HG03175 (cell line): ENCODE measurements at regions not wholly inside any gene's neighbourhood (a gene's known extent, or its start where the extent isn't known, plus 50 kb on each side); places are given as distances from the start of the nearest gene placed in this dataset.

ENCODE experiments used
- ATAC-seq: cut with Tn5 transposase; IDR thresholded peaks from one replicate; pipeline ENCODE4 v1.9.1; 2021; ENCODE audit warnings: mild to moderate bottlenecking, moderate library complexity; ENCODE audit not compliant: unreplicated experiment

DNA sequence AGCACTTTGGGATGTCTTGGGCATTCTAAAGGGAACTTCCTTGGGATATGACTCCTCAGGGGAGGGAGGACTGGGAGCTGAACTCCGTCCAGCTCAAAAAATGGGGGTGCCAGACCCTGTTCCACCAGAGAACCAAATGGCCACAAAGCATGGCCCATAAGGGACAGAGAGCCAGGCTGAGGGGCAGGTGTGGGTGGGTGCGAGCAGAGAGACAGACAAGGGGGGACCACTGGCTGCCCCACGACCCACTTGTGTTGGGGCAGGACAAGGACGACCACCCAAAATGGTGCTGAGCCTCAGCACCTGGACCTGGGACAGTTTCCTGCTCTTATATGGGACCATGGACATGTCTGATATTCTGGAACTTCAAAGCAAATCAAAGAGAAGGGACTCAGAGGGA is 148.2 kb upstream of the MLN start:
- ATAC-seq: no peak

DNA sequence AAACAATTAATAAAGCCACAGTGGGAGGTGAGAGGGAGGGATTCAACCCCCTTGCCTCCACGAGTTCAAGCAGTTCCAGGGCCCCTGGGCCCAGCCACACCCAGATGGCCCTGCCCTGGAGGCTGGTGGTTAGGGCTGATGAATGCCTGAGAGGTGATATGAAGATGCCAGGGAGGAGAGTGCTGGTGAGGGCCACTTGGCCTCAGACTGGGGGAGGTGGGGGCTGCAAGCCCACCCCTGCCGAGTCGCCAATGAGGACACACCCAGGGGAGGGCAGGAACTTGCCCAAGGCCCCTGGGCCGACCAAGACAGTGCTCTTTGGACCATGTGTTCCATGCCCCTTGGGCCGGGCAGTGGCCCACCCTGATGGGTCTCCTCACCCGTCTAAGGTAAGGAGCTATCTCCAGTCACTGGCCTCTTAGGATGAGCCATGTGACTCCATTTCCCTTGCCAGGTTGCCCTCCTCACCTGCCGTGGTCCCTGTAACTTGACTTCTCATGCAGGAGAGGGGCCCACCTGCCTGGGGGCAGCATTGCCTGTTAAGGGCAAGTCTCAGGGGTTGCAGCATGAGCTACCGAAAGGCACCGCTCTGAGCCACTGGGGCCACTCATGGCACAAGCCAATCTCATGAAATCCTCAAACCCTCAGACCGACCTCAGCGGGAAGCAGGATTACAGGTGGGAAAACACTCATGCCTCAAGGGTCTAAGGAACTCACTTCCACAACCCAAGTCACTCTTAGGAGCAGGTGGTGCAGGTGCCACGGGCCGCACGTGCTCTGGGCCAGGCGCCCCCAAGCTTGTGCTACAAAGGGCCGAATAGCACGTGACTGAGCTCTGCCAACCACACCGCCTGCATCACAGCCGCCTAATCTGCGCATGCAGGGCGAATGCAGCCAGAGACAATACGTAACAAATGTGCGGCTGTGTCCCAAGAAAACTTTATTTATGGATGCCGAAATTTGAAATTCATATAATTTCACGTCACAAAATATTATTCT is 147.4 kb upstream of the MLN start:
- no peak for ATAC-seq

DNA sequence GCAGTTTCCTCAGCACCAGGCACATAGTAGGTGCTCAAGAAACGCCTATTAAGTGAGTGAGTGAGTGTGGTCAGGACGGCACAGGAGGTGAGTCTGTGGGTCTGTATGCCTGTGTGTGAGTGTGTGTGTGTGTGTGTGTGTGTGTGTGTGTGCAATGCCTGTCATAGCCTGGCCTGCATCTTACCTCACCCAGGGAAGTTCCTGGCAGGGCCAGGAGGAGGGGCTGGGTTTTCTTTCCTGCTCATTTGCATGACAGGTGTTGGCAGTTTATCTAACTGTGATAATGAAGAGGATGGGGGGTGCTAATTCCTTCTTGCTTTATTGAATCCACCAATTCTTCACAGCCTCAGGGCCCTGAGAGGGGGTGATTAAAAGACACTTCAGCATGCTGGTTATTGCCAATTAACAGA is 146.7 kb upstream of the MLN start:
- ATAC-seq: no peak

DNA sequence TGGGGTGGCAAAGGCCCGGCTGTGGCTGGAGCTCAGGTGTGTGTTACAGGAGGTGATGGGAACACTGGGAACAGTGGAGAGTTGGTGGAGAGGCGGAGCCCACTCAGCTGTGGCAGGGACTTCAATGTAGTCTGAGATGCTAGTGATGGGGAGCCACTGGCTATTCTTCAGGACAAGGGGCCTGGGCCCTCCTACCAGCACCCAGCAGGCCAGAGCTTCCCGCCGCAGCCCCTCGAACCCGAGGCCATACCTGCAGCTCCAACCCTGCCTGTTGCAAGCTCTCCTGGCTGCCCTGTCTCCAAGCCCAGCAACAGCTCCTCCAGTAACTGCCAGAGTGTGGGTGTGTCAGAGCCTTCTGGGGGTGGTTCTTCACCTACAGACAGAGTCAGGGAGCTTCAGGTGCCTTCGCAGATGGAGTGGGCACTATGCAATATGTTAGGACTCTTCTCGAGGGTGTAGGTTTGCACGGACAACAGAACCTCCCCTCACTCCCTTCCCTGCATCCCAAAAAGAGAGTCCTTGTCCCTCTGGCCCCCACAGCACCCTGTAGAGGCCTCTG is 146.2 kb upstream of the MLN start:
- ATAC-seq: no peak

DNA sequence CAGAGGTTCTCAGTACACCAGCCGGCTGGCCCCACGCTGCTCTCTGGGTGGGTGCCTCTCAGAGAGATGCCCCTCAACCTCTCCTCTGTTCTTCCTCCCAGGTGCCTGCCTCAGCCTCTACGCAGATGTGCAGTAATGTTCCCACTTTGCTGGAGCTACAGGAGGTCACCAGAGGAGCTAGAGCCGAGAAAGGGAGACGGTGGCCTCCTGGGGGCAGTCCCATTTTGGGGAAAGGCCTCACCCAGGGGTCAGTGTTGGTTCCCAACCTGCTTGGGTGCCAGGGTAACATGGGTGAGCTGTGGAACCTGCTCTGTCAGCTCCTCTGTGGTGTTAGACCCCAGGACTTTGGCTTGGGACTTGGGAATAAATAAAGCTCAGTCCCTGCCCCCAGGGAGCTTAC is 145.3 kb upstream of the MLN start:
- ATAC-seq: no peak

DNA sequence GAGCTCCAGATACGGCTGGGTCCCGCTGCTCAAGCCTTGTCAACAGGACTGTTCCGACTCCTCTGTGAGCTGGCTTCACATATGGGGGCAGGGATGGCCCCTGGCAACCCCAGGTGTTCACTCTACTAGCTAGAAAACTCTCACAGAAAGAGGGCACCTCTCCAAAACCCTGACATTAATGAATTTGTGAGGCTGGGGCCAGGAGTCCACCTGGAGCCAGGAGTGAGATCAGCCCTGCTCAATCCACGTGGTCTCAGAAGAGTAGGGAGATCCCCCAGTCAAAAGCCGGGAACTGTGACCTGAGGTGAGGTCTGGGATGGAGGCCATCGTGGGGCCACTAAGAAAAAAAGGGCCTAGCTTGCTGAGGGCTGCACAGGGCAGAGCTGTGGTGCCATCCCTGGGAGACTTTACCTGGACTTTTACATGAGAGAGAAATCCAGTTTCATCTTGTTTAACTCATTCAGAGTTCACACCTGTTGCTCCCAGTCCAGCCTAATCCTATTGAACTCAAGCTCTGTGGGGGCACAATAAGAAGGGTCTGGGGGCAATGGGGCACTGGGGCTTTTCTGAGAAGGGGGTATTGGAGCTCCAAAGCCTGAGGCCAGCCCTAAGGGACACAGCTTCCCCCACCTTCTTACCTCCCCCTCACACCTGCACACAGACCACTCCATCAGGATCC is 144.3 kb upstream of the MLN start:
- no peak for ATAC-seq

DNA sequence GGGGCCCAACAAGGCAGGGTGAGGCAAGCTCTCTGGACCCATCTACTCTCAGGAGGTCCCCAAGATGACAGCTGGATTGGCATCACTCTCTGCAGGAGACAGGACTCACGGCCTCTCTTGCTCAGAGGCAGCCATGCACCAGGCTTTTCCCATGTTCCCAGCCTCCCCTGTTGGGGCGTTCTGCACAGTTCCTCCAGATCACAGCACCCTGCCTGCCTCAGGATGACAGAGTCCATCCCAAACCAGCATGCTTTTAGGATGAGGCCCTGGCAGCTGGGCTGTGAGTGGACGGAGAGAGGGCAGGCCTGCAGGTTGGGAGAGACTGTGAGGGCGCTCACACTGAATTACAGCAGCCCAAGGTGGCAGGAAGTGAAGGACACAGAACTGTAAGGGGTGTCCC is 143.2 kb upstream of the MLN start:
- ATAC-seq: no peak

DNA sequence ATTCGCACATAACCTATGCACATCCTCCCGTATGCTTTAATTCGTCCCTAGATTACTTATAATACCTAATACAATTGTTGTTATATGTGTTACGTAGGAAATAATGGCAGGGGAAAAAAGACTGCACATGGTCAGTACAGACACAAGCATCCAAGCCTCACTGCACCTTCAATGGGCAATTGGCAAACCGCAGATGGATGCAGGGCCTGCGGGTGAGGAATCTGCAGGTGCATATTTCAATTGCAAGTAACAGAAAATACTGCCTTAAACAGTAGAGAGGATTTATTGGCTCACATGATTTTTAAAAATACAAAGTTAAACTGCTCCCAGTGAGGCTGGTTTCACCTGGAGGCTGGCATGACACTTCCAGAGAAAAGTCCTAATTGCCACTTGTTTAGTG is 142.1 kb upstream of the MLN start:
- ATAC-seq: no peak

DNA sequence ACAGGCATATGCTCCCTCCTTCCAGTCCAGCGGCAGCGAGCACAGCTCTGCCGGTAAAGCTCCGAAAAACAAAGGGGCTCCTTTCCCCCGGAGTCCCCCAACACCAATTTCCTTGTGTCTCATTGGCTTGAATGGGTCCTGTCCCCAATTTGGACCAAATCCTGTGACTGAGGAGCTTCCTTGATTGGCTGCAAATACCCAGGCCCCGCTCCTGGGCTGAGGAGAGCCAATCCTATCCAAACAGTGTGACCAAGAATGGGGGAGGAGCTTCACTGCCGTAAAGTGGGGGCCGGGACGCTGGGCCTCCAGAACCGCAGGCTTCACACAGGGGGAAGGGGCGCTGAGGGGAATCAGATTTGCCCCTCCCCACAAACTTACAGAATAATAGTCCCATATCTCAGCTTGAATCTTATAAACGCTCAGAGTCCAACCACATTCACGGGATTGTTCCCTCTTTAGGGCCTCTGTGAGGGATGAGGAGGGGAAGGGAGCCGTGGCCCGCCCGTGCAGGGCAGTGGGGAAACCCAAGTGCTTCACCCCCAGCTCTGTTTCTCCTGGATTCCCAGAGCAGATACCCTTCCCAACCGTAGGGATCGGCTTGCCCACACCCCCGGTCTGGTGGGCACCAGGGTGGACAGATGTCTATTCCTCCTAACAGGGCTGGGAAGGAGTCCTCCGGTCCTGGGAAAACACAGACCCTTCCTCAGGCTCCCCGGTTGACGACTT is 141.0 kb upstream of the MLN start:
- ATAC-seq: no peak

DNA sequence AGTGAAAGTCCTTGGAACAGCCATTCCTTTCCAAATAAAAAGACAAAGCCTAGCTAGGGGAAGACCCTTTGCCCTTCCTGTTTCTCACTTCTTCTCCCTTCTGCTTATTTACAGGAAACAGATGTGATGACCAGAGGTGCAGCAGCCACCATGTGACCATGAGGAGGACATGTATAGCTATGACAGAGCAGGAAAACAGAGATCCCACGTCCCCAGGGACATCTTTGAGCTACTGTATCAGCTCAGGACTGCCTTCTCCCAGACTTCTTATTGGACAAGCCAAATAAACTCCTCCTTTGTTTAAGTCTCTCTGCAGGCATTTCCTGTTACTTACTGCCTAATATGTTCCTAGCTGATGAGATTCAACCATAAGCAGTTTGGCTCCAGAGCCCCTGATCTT is 133.1 kb upstream of the MLN start:
- ATAC-seq: no peak

DNA sequence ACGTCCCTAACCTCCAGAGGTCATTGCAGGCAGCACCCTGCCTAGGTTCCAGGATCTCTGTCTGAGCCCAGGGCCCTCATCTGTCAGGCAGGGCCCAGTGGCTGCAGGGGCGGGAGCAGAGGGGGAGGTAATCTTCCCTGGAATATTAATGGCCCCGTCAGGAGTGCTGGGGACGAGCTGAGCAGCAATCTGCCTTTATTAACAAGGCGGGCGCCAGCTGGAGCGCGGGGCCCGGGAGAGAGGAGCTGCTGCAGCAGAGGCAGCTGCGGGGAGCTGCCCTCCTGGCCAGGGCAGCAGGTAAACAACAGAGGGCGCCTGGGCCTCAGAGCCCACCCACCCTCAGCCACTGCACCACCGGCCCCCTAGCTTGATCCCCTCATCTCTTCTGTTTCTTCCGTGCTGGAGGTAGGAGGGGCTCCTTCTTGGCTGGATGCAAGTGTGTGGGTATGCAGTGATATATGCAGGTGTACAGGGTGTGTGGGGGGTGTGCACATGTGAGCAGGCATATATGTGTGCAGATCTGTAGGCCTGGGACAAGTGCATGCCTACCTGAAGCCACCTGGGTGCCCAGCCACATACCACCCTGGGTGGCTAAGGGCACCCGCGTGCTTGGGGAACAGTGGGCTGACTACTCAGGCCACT is 131.8 kb upstream of the MLN start:
- ATAC-seq: no peak

DNA sequence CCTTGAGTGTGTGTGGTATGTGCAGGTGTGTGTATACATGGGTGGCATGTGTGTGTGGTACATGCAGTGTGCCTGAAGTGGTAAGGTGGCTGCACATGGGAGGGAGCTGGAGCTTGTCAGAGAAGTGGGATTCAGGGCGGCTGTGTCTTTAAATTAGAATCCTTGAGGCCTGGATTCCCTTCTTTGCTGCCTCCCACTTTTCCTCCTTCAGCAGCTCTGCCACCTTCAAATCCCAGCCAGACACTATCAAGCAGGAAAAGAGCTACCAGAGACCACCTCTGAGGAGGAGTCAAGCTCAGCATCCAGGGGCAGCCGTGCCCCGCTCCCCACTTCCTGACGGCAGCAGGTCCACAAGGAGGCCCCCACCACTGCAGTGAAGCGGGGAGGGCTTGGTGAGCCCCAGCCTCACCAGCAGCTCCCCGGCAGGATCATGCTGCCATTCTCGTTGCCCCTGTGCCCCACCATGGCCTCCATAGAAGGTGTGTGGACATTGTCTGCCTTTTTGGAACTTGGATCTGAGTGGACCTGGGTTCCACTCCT is 131.0 kb upstream of the MLN start:
- ATAC-seq: no peak

DNA sequence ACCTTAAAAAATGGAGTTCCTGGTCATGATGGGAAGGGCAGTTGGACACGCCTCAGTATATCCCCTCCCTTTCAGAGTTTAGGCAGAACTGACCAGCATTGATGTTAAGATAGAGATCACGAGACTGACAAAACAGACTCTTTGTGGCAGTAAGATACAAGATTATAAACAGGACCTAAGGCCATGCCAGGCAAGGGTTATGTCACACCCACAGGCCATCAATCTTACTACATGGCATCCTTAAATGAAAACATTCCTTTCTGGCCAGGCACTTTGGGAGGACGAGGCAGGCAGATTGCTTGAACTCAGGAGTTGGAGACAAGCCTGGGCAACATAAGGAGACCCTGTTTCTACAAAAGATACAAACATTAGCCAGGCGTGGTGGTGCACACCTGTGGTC is 129.3 kb upstream of the MLN start:
- ATAC-seq: no peak

DNA sequence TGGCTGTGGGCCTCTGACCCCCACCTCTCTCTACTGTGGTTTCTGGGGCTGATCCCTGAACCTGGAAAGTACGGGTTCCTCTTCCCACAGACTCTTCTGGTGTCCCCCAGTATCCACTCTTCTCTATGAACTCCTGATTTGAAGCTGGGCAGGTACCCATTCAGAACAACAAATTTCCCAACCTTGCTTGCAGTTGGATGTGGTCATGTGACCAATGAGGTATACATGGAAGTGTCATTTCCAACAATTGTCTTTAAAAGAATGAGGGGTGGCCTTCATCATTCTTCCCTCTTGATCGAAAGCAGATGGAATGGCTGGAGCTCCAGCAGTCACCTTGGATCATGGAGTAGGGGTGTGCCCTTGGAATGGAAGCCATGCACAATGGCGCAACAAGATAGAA is 128.0 kb upstream of the MLN start:
- no peak for ATAC-seq

DNA sequence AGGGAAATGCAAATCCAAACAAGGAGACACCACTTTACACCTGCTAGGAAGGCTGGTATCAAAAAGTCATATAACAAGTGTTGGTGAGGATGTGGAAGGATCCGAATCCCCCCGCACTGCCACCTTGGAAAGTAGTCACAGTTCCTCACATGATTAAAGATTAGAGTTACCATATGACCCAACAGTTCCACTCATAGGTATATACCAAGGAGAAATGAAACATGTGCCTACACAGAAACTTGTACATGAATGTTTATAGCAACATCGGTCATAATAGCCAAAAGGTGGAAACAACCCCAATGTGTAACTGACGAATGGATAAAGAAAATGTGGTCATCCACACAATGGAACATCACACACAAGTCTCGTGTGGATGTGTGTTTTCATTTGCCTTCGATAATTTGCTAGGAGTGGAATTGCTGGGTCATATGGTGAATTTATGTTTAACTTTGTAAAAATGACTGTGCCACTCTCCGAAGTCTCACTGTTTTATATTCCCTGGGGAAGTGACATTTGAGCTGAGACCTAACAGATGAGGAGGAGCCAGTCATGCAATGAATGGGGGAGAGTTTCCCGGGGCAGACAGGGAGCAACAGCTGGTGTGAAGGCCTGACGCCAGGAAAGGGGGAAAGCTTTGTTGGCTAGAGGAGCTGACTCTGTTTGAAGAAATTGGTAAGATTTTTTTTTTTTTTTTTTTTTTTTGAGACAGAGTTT is 125.9 kb upstream of the MLN start:
- no peak for ATAC-seq

DNA sequence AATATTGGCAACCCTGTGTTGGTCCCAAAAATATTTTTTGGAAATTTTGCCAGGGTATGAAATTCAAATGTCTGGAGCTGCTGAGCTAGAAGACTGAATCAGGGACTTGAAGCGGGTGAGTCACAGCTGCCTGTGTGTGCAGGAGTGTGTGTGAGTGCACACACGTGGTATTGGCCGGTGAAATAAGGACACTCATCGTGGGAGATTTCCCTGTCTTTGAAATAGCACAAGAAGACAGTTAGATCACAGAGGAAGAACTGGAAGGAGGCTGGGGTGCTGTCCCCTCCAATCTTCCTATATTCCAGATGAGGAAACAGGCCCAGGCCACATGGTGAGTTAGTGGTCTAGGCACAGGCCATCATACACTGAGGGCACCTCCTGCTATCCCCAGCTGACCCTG is 123.8 kb upstream of the MLN start:
- no peak for ATAC-seq

DNA sequence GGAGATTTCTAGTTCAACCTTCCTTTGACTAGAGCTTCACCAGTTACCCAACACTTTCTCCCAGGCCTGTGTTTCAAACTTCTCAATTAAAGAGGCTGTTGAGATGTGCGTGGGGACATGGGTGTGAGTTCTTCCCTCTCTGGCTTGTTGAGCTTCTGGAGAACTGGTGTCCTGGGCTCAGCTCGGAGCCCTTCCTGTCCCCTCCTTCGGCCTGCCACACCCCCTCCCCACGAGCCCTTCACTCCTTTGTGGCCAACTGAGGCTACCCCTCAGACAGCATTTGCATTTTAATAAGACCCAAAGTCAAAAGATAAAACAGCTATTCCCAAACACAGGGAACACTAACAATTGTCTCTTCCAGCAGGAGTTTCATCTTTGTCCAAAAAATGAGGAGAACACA is 123.3 kb upstream of the MLN start:
- ATAC-seq: no peak

DNA sequence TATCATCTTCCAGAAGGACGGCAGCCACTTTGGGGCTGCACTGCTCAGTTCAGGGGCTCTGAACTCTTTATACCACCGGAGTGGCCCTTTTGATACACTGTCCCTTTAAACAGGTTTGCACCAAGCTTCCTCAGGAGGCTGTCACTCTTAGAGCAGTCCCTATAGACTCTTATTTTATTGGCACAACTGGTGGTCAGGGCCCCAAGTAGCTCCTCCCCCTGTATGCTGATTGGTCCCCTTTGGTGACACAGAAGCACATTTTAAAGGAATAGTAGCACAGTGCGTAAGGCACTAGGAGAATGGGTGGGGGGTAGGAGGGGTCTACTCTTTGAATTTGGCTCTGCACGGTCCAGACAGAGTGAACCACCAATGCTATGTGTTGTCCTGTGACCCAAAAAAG is 122.6 kb upstream of the MLN start:
- no peak for ATAC-seq

DNA sequence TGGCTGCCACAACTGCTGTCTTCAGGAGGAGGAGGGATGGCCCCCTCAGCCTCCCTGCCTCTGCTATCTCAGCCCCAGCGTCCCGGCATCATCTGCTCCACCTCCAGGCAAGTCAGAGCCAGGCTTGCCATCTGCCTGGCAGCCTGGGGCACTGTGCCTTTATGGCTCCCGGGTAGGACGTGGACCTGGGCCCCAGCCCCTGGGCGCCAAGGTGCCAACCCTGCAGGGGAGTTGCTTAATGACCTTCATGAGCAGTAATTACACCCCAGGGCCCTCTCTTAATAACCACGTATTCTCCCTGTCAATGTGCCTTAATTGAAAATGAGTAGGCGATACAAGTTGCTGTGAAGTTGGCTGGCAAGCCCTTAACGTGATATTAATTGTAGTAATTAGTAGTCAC is 122.1 kb upstream of the MLN start:
- no peak for ATAC-seq

DNA sequence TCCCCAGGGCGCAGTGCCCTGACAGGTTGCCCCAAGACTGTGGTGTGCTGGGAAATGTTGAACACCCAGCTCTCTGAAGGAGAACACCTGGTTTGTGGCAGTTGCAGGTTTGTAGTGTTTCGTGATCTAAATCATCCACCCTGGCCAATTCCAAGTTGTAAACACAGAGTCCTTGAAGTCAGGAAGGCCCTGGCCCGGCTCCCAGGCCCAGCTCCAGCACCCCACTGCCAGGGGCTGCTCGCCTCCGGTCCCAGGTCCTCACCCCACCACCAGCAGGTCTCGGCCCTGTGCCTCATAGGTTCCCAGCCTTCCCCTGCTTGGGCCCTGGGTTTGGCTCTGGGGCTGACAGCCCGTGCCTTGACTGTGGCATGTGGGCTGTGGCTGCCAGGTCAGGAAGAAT is 121.4 kb upstream of the MLN start:
- ATAC-seq: no peak
